Gastroesophageal sphincter (tissue), 4 donors: ENCODE measurements at regions not wholly inside any gene's neighbourhood (a gene's known extent, or its start where the extent isn't known, plus 50 kb on each side); places are given as distances from the start of the nearest gene placed in this dataset.

Source experiments
- ATAC-seq: fragments of 150-250 bp; one replicate; pipeline ENCODE4 v1.9.1; 2016; ENCODE audit warnings: mild to moderate bottlenecking, moderate library complexity
- H3K27ac ChIP-seq, 4 donors: fragments of 200-600 bp; sonication (generic) in 3 of 4; 1 replicate in 3 of 4; 2 replicates in 1 of 4; pipeline ENCODE4 v1.5.1; 2016 to 2019
- H3K27me3 ChIP-seq: fragments of 200-600 bp; sonication (generic); one replicate; pipeline ENCODE4 v1.5.1; 2019
- H3K36me3 ChIP-seq, 2 donors: fragments of 200-600 bp; sonication (generic); one replicate each; pipeline ENCODE4 v1.5.1; 2019; ENCODE audit warnings: control low read depth in 1 of 2
- H3K4me1 ChIP-seq, 3 donors: fragments of 200-600 bp; sonication (generic); 1 replicate in 2 of 3; 2 replicates in 1 of 3; pipeline ENCODE4 v1.5.1; 2016 to 2019; ENCODE audit warnings: control low read depth in 2 of 3
- H3K4me3 ChIP-seq, 2 donors: fragments of 200-600 bp; sonication (generic); one replicate each; pipeline ENCODE4 v1.5.1; 2019; ENCODE audit warnings: mild to moderate bottlenecking in 1 of 2, moderate library complexity in 1 of 2
- H3K9me3 ChIP-seq, 3 donors: fragments of 200-600 bp; sonication (generic); one replicate each; pipeline ENCODE4 v1.5.1; 2017 to 2019; ENCODE audit warnings: control low read depth in 2 of 3
- CTCF ChIP-seq, 4 experiments: fragments of 200-600 bp in 2 of 4; fragments of 450-650 bp in 2 of 4; sonication (generic) in 1 of 4; IDR thresholded peaks; one replicate each; pipeline ENCODE4 v1.5.1; 2017 to 2019; ENCODE audit warnings: antibody characterized with exemption in 4 of 4, mild to moderate bottlenecking in 2 of 4, moderate library complexity in 2 of 4
- EP300 ChIP-seq: sonication (generic); formaldehyde crosslinking; IDR thresholded peaks from one replicate; pipeline ENCODE4 v1.6.1; 2017; ENCODE audit warnings: antibody characterized with exemption, mild to moderate bottlenecking
- POLR2A ChIP-seq, 2 donors: fragments of 450-650 bp; IDR thresholded peaks; one replicate each; pipeline ENCODE4 v1.6.1; 2017; ENCODE audit warnings: antibody characterized with exemption in 2 of 2, mild to moderate bottlenecking in 2 of 2, moderate library complexity in 1 of 2
- POLR2AphosphoS5 ChIP-seq: sonication (generic); formaldehyde crosslinking; IDR thresholded peaks from one replicate; pipeline ENCODE4 v1.6.1; 2017; ENCODE audit warnings: antibody characterized with exemption
- WGBS, 2 donors: methylation state at CpG; one replicate each; pipeline ENCODE4 v1.1.5; 2018; ENCODE audit warnings: low coverage in 1 of 2; 5-methylcytosine and 5-hydroxymethylcytosine counted together

GRCh38 chr18:11388755-11389680, 220.4 kb upstream of the SLC35G4 start:
- Histone ChIP-seq H3K4me1 (no peaks in the 10 kb centered on the region), H3K27me3 (no peaks in the 10 kb centered on the region), H3K4me3 (no peak overlapping the region), H3K9me3 (no peaks in the 10 kb centered on the region), H3K36me3 (no peaks in the 10 kb centered on the region), H3K27ac (no peak overlapping the region)
- 79 to 84% methylated on average over 10 of the region's 10 CpGs for WGBS, 2 donors
- ATAC-seq: no peak
- TF ChIP-seq POLR2A (IDR thresholded peaks at IDR 0.05) (no peak), EP300 (no peak), CTCF (IDR thresholded peaks at IDR 0.05) (no peak), POLR2AphosphoS5 (no peak)

GRCh38 chr18:11387880-11388279, 221.5 kb upstream of the SLC35G4 start:
- Histone ChIP-seq H3K36me3 (no peaks in the 10 kb centered on the region), H3K4me3 (no peak overlapping the region), H3K9me3 (no peaks in the 10 kb centered on the region), H3K27me3 (no peaks in the 10 kb centered on the region), H3K4me1 (no peaks in the 10 kb centered on the region), H3K27ac (no peak overlapping the region)
- no peak for ATAC-seq
- TF ChIP-seq POLR2A (IDR thresholded peaks at IDR 0.05) (no peak), EP300 (no peak), POLR2AphosphoS5 (no peak), CTCF (IDR thresholded peaks at IDR 0.05) (no peak)
- 61 to 66% methylated on average over 3 to 4 of the region's 4 CpGs for WGBS, 2 donors

- 8 to 23% methylated on average over 1 of the region's 1 CpG for WGBS, 2 donors
Measured at GRCh38 chr18:11383381-11383780, 226.0 kb upstream of the SLC35G4 start.

GRCh38 chr18:11380968-11381367, 228.4 kb upstream of the SLC35G4 start:
- 50 to 69% methylated on average over 2 to 3 of the region's 3 CpGs for WGBS, 2 donors
- no peaks in the 10 kb centered on the region for H3K36me3 ChIP-seq

More at GRCh38 chr18:11383381-11383780, 226.0 kb upstream of the SLC35G4 start:
- Histone ChIP-seq H3K27me3 (no peaks in the 10 kb centered on the region), H3K27ac (no peak overlapping the region), H3K4me3 (no peak overlapping the region), H3K9me3 (no peaks in the 10 kb centered on the region), H3K36me3 (no peaks in the 10 kb centered on the region), H3K4me1 (no peaks in the 10 kb centered on the region)
- TF ChIP-seq POLR2AphosphoS5 (no peak), CTCF (IDR thresholded peaks at IDR 0.05) (no peak), POLR2A (IDR thresholded peaks at IDR 0.05) (no peak)
- ATAC-seq: no peak

More at GRCh38 chr18:11380968-11381367, 228.4 kb upstream of the SLC35G4 start:
- no peak overlapping the region for H3K27ac ChIP-seq
- ATAC-seq: no peak
- H3K4me3 ChIP-seq: no peak overlapping the region
- no peaks in the 10 kb centered on the region for H3K9me3 ChIP-seq
- H3K27me3 ChIP-seq: no peaks in the 10 kb centered on the region
- TF ChIP-seq EP300 (no peak), POLR2AphosphoS5 (no peak), CTCF (IDR thresholded peaks at IDR 0.05) (no peak), POLR2A (IDR thresholded peaks at IDR 0.05) (no peak)
- H3K4me1 ChIP-seq: no peaks in the 10 kb centered on the region
